IPS DF 19.7 (cell line): ENCODE measurements at regions not wholly inside any gene's neighbourhood (a gene's known extent, or its start where the extent isn't known, plus 50 kb on each side); places are given as distances from the start of the nearest gene placed in this dataset.

Experiments used
- DNase-seq: peaks from one replicate; pipeline ENCODE4 v3.0.0-alpha.2; 2013; ENCODE audit warnings: low read depth, low spot score

DNA sequence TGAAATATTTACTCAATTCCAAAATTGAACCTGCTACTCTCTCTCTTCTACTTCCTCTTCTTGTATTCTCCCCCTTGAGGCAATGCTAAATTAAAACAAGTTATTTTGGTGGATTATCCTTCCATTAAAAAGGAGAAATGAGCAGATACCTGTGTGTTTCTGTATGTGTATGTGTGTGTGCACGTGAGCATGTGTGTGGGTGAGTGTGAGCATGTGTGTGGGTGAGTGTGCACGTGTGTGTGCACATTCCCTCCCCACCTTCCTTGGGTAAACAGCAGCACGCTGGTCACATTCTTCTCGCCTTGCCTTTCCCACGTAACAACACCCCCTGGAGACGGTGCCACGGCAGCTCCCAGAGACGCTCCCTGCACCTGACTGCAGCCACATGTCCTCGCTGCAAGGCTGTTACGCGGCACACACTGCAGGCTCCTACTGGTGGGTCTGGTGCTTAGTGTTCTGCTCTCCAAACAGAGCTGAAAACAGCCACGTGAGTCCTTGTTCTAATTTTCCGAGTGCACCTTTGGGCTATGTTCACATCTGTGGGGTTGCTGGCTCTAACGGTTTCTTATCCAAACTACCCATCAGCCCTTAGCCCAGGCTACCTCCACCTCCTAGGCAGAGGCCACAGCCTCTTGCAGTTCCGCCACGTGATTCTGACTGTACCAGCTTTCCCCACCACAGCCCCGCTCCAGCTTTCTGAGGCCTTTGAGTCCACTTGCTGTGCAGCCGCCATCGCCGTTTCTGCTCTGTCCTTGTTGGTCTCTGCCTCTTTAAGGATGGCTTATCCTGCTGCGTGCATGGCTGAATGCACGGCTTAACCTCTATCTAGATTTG is 123.4 kb downstream of the CTTN start:
- DNase-seq: no peak

DNA sequence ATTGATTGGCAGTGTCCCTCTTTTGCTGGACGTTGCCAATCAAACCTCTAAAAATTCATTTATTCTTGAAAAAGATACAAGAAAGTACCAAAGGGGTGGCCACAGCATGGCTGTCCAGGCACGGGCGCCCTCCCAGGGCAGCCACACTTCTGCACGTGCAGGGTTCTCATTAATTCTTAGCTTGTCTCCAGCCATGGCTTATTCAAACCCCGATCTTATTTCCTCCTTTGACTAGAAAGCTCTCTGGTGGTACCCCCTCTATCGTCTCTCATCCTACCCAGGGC is 123.9 kb downstream of the CTTN start:
- no peak for DNase-seq

DNA sequence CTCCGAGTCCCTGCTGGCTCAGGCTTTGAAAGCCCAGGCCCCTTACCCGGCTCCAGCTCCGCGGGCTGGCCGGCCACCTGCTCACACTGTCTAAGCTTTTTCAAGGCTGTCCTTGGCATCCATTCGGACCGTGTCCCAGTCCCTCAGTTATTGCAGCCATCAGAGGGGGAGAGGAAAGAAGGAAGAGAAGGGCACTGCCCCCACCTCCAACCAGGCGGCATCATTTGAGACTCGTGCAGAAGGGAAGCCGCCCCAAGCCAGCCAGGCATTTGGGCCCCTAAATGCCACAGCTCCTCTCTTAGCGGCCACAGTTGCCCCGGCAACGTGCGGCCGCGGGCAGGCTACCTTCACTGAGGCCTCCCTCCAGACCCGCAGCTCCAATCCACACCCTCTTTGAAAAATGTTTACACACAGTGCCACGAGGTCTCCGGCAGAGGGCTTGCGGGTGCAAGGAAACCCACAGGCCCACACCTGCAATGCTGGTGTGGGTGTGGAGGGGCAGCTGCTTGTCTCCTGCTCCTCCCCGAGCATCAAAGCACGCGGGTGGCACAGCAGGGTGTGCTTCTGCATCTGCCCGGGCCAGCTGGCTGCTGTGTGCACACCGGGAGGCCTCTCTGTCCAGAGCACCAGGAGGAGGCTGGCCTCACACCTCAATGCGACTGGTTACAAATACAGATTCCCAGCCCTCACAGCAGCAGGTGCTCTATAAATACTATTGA is 124.4 kb downstream of the CTTN start:
- no peak for DNase-seq

DNA sequence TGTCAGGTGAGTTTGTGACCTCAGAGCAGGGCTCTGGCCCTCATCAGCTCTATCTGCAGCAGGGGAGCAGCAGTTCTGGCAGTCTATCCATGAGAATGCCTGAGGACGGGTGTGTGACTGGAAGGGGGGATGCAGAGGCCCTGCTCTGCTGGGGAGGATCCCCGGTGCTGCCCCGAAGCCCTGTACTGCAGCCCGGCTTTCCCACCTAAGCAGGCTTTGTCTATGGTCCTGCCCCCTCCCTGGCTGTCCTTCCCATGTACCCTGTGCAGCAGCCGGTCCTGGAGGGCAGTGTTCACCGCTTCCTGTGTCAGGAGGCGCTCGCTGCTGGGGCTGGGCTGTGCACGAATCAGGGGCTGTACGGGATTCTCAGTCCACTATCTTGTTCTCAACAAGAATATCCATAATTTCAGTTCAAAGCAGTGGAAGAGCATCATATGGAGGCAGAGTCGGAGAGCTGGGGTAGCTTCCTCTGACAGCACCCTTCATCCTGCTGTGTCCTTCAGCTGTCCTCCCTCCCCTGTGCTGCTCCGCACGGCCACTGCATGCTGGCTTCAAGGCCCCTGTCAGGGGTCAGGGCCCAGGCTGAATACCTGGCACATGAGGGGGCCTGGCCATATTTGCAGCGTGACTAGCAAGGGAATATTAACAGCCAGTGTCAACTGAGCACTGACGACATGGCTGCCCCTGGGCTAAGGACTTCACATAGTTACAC is 125.2 kb downstream of the CTTN start:
- DNase-seq: no peak

DNA sequence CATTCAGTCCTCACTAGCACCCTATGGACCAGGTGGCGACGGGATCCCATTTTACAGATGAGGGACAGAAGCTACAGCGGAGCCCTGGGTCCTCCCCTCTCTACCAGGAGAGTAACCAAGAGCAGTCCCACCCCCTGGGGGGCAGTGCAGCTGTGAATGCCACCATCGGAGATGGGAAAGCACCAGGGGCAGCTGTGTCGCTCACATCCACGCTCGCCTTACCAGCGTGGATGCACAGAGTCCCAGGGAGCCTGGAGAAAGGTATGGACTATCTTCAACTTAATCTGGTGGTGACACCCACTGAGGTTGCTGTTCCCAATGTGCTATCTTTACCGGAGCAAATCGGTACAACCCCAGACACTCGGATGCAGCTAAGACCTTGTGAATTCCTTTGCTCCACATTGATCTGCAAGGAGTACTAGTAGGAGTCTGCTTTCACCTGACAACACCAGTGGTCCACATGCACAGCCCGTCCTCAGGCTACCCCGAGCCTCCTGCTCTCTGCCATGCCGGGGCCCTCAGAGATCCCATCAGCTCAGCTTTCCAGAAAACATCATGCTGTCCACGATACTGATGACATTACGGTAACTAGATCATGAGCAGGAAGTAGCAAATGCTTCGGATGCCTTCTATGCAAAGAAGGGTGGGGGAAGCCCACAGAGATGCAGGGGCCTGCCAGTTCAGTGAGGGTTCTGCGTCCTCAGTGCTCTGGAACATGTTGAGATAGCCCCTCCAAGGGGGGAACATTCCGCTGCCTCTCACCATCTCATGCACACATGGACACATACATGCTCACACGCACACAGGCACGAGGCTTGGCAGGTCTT is 126.0 kb downstream of the CTTN start:
- no peak for DNase-seq

DNA sequence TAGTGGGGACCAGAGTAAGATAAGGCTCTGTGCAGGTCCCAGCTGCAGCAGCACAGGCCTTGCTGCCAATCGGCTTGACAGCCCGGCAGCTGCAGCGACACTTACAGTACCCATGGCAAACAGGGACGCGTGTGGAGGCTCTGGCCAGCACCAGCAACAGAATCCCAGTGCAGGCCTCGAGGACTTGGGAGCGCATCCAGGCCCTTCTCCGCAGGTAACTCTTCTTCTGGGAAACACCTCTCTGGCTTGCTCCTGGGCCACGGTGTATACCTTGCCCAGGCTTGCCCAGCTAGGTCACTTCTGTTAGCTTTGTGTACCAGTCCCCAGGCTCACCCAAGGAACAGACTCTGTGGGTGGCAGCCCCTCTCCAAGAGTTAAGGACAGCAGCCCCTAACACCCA is 126.7 kb downstream of the CTTN start:
- DNase-seq: no peak

DNA sequence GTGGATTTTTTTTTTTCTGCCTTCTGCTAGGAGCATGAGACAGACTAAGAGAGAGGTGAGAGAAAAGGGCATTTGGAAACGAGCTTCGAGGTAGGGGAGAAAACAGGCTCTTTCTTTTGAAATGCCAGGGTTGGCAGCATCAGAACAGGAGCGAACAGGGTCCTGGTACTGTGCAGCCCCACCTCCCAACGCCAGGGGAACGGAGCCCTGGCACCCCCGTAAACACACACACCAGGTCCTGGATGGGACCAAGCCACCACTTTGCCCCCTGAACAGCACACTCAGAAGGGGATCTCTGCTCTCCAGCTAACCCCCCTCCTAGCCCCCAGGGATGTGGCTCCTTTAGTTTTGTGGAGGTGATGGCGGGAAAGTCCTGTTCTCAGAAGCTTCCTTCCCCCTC is 127.1 kb downstream of the CTTN start:
- DNase-seq: no peak

DNA sequence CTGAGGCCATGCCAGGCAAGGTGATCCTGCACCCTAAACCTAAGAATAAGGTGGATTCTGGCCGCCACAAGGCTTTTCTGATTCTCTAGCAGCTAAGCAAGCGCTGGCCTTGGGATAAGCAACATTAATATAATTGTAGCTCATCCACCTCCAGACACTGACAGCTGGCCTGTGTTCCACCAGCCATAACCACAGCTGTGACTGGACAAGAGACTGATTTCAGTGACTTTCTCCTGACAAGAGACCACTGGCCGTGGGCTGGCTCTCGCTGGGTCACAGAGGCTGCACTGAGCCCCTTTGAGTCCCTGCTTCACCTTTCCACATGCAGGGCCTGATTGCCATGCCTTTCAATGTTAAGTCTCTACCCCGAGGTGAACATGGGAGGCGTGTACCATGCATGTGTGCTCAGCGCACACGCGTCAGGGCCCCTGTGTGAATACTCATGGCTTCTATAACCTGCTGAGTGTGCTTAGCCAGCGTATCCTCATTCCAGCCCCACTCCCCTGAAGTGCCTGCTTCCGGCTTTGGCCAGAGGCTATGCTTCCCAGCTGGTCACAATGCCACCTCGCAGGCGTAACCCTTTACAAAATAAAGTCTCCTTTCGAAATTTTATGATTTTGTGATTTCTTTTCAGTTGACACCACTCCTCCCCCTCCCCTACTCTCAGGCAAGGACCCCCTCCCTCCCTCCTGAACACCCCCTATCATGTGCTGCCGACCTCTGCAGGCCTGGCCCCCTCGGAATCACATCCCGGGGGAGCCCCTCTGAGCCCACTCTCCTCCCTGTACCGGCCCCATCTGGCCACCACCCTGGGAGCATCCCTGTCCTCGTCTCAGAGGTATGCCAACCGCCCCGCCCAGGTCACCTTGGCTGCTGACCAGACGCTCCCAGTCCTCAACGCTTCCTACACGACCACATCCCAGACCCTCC is 128.1 kb downstream of the CTTN start:
- DNase-seq: no peak

DNA sequence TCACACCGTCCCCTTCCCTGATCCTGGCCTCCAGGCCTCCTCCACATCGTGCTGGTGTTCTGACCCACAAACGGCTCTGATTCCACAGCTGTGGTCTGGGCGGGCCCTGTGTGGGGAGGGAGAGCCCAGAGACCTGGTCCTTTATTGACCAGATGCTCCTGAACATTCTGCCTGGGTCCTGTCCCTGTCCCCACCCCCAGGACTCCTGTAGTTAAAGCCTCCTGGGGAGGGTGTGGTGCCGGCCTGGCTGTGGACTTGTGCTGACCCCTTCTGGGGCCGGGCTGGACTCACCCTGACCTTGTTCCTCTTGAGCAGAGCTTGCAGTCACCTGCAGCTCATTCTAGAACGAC is 128.7 kb downstream of the CTTN start:
- no peak for DNase-seq

DNA sequence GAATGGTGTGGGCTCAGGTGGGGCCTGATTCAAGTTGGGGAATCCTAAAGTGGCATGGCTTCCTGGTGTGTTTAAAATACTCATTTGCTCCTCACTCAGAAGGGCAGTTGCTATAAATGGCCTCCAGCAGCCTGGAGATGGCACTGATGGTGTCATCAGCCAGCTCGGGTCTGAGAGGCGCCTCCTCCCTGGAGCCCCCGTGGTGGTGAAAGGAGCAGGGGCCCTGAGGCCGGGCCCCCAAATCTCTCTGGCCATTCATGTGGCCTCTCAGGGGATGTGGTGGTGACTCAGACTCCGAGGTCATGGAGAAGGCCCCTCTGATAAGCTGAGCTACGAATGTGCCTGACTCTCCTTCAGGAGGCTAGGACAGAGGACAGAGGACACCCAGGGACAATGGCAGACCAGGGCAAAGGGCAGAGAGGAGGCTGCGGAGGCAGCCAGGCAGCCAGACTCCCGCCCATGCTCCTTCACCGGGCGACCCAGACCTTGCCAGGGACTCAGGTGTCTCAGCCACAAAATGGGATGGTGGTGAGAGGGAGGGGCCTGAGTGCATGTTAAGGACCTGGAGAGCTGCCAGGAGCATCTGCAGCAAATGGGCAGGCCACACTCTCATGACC is 129.2 kb downstream of the CTTN start:
- DNase-seq: no peak

DNA sequence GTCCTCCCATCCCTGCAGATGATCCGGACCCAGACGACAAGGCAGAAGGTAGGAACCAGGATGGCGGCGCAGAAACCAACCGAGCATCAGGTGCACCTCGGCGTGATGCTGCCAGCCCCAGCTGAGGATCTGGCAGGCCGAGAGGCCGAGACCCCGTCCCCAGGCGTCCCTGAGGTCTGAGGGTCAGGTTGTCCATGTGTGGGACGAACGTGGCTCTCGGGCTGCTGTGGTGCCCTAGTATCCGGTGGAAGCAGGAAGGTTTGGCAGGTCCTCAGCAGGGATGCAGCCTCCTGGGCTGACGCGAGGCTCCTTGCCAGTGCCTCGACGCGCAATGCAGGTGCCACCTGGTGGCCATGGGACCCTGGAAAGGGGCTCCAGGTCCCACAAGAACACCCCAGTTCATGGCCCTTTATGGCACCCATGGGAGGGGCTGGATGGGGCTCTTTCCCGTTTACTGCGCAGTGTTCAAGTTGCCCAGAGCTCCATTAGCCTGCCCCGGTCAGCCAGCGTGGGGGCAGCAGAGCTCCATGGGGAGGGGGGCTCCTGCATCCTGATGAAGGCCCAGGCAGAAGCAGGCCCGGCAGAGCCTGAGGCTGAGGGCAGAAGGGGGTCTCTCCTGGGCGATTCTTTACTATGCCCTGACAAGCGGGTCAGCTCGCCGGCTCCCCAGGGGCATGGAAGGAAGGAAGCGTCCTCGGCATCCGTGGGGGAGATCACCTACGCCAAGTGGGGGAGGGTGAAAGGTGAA is 129.9 kb downstream of the CTTN start:
- no peak for DNase-seq

DNA sequence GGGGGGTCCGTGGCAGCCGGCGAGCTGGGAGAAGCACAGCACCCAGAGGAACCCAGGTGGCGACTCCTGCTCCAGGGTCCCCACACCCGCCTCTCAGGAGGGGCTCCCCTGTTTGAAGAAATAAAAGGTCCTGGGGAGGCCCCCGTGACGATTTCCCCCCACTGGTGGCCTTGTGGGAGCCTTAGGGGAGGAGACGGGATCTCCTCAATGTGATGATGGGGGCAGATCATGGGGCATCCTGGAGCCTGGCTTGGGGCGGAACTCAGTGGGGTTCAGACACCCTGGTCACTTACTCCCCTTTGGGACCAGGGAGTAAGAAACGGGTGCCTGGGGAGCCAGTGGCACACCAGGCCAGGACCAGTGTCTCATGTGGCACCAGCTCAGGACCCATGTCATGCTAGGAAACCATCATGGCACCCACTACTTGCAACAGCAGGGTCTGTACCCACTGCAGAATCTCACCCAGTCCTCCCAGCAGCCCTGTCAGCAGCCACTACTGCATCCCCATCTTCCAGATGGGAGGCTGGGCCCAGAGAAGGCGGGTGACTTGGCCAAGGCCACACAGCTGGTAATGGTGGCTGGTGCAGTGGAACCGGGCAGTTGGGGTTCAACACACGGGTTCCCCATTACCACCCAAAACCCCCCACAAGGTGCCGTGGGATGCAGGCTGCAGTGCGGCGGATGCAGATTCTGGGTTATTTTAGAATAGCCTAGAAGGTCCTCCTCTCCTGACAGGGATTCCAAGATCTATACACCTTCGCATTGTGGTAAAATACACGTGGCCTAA is 130.7 kb downstream of the CTTN start:
- DNase-seq: no peak

DNA sequence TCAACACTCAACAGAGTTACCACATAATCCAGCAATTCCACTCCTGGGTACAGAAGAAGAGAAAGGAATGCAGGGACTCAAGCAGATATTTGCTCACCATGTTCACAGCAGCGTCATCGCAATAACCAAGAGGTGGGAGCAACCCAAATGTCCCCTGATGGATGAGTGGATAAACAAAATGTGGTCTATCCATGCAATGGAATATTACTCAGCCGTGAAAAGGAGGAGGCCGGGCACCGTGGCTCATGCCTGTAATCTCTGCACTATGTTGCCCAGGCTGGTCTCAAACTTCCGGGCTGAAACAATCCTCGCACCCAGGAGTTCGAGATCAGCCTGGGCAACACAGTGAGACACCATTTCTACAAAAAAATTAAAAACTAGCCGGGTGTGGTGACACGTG is 131.7 kb downstream of the CTTN start:
- DNase-seq: no peak

DNA sequence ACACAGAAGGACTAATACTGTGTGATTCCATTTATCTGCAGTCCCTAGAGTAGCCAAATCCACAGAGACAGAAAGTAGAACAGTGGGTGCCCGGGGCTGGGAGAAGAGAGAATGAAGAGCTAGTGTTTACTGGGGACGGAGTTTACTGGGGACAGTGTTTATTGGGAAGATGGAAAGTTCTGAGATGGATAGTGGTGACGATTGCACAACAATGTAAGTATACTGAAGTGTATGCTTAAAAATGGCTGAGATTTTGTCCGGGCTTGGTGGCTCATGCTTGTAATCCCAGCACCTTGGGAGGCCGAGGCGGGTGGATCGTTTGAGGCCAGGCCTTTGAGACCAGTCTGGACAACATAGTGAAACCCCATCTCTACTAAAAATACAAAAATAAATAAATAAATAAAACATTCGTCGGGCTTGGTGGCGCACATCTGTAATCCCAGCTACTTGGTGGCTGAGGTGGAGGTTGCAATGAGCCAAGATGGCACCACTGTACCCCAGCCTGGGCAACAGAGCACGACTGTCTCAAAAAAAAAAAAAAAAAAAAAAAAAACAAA is 132.4 kb downstream of the CTTN start:
- no peak for DNase-seq

DNA sequence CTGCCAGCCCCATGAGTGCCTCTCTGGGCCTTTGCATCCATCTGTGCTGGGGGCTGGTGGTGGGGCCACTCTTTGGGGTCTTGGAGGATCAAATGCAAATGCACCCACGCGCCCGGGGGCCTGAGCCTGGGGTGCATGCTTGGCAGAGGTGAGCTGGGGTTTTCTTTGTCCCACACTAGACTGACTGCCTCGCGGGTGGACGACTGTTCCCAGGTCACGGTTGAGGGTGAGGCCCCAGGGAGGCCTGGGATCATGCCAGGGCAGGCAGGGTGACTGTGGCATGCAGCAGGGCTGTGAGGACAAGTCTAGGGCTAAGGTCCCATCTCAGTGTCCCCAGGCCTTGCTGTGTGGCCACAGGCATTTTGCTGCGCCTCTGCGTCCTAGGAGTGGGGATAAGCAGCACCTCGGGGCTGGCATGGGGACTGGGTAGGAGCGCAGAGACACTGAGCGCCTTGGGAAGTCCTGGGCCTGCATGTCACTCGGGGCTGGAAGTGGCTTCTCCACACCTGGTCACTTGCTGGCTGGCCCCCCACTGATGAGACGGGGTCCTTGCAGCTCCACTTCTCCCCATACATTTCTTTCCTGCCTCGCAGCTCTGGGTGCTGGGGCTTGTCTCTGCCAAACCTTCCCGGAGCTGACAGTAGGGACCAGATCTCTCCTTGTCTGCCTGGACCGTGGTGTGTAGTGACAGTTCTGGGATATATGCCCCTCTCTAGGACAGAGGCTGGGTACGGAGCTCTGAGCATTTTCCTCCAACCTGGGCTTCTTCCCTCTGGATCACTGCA is 133.1 kb downstream of the CTTN start:
- DNase-seq: no peak

DNA sequence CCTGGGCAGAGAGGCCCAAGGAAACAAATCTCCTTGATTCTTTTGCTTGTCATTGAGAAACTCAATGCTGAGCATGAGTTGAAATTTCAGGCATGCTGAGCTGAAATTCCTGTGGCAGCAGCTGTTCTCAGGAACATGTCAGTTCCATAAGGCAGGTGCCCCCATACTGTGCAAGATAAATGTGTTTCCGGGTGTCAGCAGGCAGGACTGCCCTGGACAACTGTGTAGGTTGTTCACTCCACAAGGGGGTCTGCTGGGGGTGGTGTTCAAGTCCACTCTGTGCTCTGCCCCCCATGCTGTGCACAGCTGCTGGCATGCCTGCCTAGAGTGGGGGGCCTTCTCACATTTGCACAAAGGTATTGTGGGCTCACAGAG is 133.7 kb downstream of the CTTN start:
- DNase-seq: no peak

DNA sequence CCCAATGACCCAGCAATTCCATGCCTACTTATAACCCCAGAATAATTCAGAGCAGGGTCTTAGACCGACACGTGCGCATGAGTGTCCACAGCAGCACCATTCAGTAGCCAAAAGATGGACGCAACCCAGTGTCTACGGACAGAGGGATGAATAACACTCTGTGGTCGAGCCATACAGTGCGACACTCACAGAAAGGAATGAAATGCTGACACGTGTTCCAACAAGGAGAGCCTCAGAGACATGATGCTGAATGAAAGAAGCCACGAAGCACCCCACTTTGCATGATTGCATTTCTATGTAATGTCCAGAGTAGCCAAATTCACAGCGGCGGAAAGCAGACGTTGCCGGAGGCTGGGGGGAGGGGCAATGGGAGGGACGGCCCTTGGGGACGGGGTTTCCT is 134.4 kb downstream of the CTTN start:
- no peak for DNase-seq
